ENCODE measurements at regions not wholly inside any gene's neighbourhood (a gene's known extent, or its start where the extent isn't known, plus 50 kb on each side); places are given as distances from the start of the nearest gene placed in this dataset.
"Not testable (repeated sequence)": the region's sequence is repeated elsewhere in the genome, so short reads cannot be mapped to it uniquely, and the experiment has no call there.

DNA sequence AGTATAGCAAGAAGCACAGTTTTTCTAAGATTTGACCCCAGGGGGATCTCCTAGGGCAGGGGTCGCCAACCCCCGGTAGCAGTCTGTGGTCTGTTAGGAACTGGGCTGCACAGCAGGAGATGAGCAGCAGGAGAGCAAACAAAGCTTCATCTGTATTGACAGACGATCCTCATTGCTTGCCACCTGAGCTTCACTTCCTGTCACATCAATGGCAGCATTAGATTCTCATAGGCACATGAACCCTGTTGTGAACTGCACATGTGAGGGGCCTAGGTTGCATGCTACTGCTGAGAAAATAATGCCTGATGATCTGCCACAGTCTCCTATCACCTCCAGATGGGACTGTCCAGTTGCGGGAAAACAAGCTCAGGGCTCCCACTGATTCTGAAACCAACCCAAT, 136.2 kb downstream of the RGPD3 start:
- DNase-seq (ENCODE audit: low spot score in 2 of 2, unreplicated experiment in 2 of 2) = no peak
- Mint-ChIP-seq H3K4me1 (peaks cover 28% of the 10 kb centered on the region), H3K27me3 (ENCODE audit: low read depth) (no peaks in the 10 kb centered on the region), H3K36me3 (peaks cover 10% of the 10 kb centered on the region), H3K9me3 (peaks cover 25% of the 10 kb centered on the region), H3K4me3 (no peak overlapping the region), H3K27ac (no peak overlapping the region)
- TF ChIP-seq, protein P1, sequence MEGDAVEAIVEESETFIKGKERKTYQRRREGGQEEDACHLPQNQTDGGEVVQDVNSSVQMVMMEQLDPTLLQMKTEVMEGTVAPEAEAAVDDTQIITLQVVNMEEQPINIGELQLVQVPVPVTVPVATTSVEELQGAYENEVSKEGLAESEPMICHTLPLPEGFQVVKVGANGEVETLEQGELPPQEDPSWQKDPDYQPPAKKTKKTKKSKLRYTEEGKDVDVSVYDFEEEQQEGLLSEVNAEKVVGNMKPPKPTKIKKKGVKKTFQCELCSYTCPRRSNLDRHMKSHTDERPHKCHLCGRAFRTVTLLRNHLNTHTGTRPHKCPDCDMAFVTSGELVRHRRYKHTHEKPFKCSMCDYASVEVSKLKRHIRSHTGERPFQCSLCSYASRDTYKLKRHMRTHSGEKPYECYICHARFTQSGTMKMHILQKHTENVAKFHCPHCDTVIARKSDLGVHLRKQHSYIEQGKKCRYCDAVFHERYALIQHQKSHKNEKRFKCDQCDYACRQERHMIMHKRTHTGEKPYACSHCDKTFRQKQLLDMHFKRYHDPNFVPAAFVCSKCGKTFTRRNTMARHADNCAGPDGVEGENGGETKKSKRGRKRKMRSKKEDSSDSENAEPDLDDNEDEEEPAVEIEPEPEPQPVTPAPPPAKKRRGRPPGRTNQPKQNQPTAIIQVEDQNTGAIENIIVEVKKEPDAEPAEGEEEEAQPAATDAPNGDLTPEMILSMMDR (IDR thresholded peaks at IDR 0.05; ENCODE audit: unreplicated experiment) = no peak

DNA sequence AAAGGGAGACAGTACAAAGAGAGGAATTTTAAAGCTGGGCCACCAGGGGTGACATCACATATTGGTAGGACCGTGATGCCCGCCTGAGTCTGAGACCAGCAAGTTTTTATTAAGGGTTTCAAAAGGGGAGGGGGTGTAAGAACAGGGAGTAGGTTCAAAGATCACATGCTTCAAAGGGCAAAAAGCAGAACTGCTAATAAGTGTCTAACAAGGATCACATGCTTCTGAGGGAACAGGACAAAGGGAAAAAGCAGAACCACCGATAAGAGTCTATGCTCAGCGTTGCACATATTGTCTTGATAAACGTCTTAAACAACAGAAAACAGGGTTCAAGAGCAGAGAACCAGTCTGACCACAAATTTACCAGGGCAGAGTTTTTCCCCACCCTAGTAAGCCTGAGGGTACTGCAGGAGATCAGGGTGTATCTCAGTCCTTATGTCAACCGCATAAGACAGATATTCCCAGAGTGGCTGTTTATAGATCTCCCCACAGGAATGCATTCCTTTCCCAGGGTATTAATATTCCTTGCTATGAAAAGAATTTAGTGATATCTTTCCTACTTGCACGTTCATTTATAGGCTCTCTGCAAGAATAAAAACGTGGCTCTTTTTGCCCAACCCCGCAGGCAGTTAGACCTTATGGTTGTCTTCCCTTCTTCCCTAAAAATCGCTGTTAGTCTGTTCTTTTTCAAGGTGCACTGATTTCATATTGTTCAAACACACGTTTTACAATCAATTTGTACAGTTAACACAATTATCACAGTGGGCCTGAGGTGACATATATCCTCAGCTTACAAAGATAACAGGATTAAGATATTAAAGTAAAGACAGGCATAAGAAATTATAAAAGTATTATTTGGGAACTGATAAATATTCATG, 136.5 kb upstream of the UXS1 start:
- peaks cover 10% of the 10 kb centered on the region for H3K36me3 Mint-ChIP-seq
- H3K4me1 Mint-ChIP-seq = peaks cover 38% of the 10 kb centered on the region
- H3K4me3 Mint-ChIP-seq; DNase-seq (ENCODE audit: low spot score in 2 of 2, unreplicated experiment in 2 of 2); H3K27me3 Mint-ChIP-seq (ENCODE audit: low read depth): not testable (repeated sequence)
- peak overlapping the region; percentile 67 for H3K27ac Mint-ChIP-seq
- peaks cover 25% of the 10 kb centered on the region for H3K9me3 Mint-ChIP-seq

DNA sequence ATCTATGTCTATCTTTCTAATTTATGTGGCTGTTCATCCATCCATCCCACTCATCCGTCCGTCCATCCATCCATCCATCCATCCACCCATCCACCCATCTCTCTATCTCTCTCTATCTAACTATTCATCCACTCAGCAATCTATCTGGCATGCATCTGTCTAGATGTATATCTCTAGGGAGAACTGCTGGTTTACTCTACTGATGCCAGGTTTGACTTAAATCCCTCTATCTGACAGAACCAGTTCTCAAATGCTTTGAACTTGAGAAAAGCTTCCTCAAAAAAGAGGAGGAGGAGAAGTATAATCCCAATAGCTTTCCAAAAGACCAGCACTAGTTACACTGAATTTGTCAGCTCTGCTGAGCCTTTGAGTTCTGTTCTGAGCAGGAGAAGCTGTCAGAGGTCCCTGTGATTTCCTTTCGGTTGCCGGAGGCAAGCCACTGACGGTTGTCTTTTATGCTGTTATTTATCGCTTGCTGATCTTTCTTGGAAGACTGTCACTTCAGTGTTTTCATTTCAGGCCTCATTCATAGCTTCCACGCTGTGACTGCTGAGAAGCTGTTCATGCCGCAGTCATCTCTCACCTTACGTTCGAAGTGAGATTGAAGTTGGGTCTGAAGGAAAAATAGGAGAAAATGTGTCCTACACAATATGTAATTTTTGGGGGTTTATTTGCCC, 129.4 kb upstream of the UXS1 start:
- no peaks in the 10 kb centered on the region for H3K9me3 Mint-ChIP-seq
- H3K4me1 Mint-ChIP-seq = peaks cover 42% of the 10 kb centered on the region
- H3K4me3 Mint-ChIP-seq = no peak overlapping the region
- H3K27me3 Mint-ChIP-seq (ENCODE audit: low read depth) = no peaks in the 10 kb centered on the region
- H3K36me3 Mint-ChIP-seq = no peaks in the 10 kb centered on the region
- TF ChIP-seq, protein P1 (IDR thresholded peaks at IDR 0.05; ENCODE audit: unreplicated experiment) = no peak
- DNase-seq (ENCODE audit: low spot score in 2 of 2, unreplicated experiment in 2 of 2) = no peak
- no peak overlapping the region for H3K27ac Mint-ChIP-seq

DNA sequence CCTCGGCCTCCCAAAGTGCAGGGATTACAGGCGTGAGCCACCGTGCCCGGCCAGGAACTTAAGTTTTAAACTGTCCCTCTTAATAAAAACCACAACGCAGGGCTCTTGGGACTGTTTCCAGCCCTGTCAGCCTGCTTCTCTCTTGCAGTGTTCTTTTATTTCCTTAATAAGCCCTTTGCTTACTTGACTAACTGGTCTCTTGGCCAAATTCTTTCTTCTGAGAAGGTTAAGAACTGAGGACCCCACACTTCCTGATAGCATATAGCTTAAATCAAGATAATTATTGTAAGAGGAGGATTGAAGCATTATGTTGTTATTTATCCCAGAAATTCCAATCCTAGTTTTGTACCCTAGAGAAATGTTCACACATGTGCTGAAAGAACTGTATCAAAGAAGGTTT, 128.2 kb upstream of the UXS1 start:
- Mint-ChIP-seq H3K27ac (no peak overlapping the region), H3K4me1 (peaks cover 41% of the 10 kb centered on the region), H3K27me3 (ENCODE audit: low read depth) (no peaks in the 10 kb centered on the region), H3K9me3 (no peaks in the 10 kb centered on the region), H3K36me3 (no peaks in the 10 kb centered on the region), H3K4me3 (no peak overlapping the region)
- no peak for DNase-seq (ENCODE audit: low spot score in 2 of 2, unreplicated experiment in 2 of 2)
- TF ChIP-seq, protein P1 (IDR thresholded peaks at IDR 0.05; ENCODE audit: unreplicated experiment) = no peak

DNA sequence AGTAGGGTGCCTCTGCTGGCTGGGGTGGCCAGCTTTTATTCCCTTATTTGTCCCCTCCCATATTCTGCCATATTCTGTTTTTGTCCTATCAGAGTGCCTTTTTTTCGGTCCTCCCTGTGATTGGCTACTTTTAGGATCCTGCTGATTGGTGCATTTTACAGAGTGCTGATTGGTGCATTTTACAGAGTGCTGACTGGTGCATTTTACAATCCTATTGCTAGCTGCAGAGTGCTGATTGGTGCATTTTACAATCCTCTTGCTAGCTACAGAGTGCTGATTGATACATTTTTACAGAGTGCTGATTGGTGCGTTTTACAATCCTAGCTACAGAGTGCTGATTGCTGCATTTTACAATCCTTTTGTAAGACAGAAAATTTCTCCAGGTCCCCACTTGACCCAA, 126.3 kb upstream of the UXS1 start:
- H3K27me3 Mint-ChIP-seq (ENCODE audit: low read depth); H3K9me3 Mint-ChIP-seq; H3K4me3 Mint-ChIP-seq; DNase-seq (ENCODE audit: low spot score in 2 of 2, unreplicated experiment in 2 of 2); H3K27ac Mint-ChIP-seq; H3K36me3 Mint-ChIP-seq: not testable (repeated sequence)
- H3K4me1 Mint-ChIP-seq = peaks cover 28% of the 10 kb centered on the region

DNA sequence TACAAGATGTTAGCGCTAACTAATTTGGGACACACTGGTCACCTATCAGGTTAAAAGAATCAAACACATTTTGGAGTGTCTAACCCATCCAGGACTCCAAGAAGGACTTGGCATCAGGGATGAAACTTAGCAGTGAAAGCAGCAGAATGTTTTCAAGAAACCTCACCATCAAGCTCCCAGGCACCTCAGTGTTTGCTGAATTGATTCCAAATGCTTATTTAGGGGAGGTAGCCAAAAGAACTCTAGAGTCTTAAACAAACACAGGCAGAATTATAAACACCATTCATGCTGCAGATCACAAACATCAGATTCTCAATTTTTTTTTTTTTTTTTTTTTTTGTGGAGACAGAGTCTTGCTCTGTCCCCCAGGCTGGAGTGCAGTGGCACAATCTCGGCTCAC, 122.8 kb upstream of the UXS1 start:
- H3K36me3 Mint-ChIP-seq = no peaks in the 10 kb centered on the region
- DNase-seq (ENCODE audit: low spot score in 2 of 2, unreplicated experiment in 2 of 2) = no peak
- peaks cover 3% of the 10 kb centered on the region for H3K27me3 Mint-ChIP-seq (ENCODE audit: low read depth)
- H3K4me1 Mint-ChIP-seq = peaks cover 9% of the 10 kb centered on the region
- TF ChIP-seq, protein P1 (IDR thresholded peaks at IDR 0.05; ENCODE audit: unreplicated experiment) = no peak
- H3K9me3 Mint-ChIP-seq = no peaks in the 10 kb centered on the region
- H3K4me3 Mint-ChIP-seq = no peak overlapping the region
- no peak overlapping the region for H3K27ac Mint-ChIP-seq
